ENCODE measurements at regions not wholly inside any gene's neighbourhood (a gene's known extent, or its start where the extent isn't known, plus 50 kb on each side); places are given as distances from the start of the nearest gene placed in this dataset.

GRCh38 chr21:21713651-21714180, 715.5 kb downstream of the NCAM2 start (continued):
- TF ChIP-seq EP300 (IDR thresholded peaks at IDR 0.05; ENCODE audit: borderline replicate concordance in 1 of 2, low read depth in 1 of 2, low read length in 1 of 2) (no peak), MEF2A (IDR thresholded peaks at IDR 0.05; ENCODE audit: borderline replicate concordance, low read depth) (no peak), MXI1 (IDR thresholded peaks at IDR 0.05; ENCODE audit: low read depth, low read length) (no peak), CTCF (IDR thresholded peaks at IDR 0.05) (no peak), RFX5 (IDR thresholded peaks at IDR 0.05; ENCODE audit: low read length) (no peak)

DNA sequence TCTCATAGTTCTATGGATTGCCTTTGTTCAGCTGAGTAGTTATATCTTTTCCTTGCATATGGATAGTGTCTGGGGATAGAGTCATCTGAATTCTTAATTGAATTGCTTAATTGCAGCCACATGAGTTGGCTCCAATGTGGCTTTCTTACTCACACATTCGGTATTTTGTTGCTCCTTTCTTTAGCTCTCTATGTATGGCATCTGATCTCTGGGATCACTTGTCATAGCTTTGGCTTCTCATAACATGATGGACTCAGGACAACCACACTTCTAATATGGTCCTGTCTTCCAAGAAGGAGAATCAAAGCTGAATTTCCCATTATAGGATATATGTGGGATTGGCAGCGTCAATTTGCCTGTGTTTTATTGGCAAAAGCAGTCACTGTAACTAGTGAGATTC, 716.2 kb downstream of the NCAM2 start:
- H4K20me1 ChIP-seq (ENCODE audit: insufficient read depth): no peaks in the 10 kb centered on the region
- no peaks in the 10 kb centered on the region for H3K79me2 ChIP-seq (ENCODE audit: insufficient read depth)
- ChIA-PET CTCF (no interaction called here), POLR2A (no interaction called here)
- no peaks in the 10 kb centered on the region for H3K27me3 ChIP-seq (ENCODE audit: insufficient read depth)
- no peak overlapping the region for H3K4me3 ChIP-seq (ENCODE audit: low read depth in 2 of 2, low read length in 1 of 2)
- H3K9me3 ChIP-seq: no peaks in the 10 kb centered on the region; the same call in 1 of the 2 replicates
- peak overlapping the region; percentile 38; the same call in 1 of the 2 replicates for H3K4me2 ChIP-seq
- peaks cover 0 to 45% of the 10 kb centered on the region in 2 experiments; a peak in 3 of 4 replicates for H3K4me1 ChIP-seq (ENCODE audit: control insufficient read depth in 1 of 2, insufficient read depth in 2 of 2, low read depth in 1 of 2, low read length in 1 of 2)
- peaks cover 50% of the 10 kb centered on the region for H3F3A ChIP-seq (replicated peaks; ENCODE audit: insufficient read depth)
- H3K9me2 ChIP-seq: no peaks in the 10 kb centered on the region
- 27% methylated on average over 2 of the region's 2 CpGs for WGBS (ENCODE audit: low lambda C conversion rate)
- peaks cover 0 to 6% of the 10 kb centered on the region in 2 experiments for H3K36me3 ChIP-seq (replicated peaks in 1 of 2; ENCODE audit: control insufficient read depth in 1 of 2, insufficient read depth in 2 of 2, low read length in 1 of 2)
- 0 out of 2 replicates have a peak overlapping the region, but pooled peaks have one; percentile 66 for H2AFZ ChIP-seq (ENCODE audit: low read depth)
- peak overlapping the region; percentile 82 to 93 for H3K27ac ChIP-seq (ENCODE audit: low read depth in 2 of 2, low read length in 1 of 2)
- no peak for DNase-seq
- H3K9ac ChIP-seq: peak overlapping the region; percentile 57
- TF ChIP-seq, protein P1, sequence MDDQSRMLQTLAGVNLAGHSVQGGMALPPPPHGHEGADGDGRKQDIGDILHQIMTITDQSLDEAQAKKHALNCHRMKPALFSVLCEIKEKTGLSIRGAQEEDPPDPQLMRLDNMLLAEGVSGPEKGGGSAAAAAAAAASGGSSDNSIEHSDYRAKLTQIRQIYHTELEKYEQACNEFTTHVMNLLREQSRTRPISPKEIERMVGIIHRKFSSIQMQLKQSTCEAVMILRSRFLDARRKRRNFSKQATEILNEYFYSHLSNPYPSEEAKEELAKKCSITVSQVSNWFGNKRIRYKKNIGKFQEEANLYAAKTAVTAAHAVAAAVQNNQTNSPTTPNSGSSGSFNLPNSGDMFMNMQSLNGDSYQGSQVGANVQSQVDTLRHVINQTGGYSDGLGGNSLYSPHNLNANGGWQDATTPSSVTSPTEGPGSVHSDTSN (IDR thresholded peaks at IDR 0.05): peak; percentile 77
- TF ChIP-seq GATA2 (CRISPR knock-in tag; IDR thresholded peaks at IDR 0.05): no peak
- TF ChIP-seq SMC3 (IDR thresholded peaks at IDR 0.05; ENCODE audit: low read depth, low read length): no peak
- TF ChIP-seq, protein P2, sequence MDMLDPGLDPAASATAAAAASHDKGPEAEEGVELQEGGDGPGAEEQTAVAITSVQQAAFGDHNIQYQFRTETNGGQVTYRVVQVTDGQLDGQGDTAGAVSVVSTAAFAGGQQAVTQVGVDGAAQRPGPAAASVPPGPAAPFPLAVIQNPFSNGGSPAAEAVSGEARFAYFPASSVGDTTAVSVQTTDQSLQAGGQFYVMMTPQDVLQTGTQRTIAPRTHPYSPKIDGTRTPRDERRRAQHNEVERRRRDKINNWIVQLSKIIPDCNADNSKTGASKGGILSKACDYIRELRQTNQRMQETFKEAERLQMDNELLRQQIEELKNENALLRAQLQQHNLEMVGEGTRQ (IDR thresholded peaks at IDR 0.05; ENCODE audit: borderline replicate concordance, low read depth, low read length): no peak
- no peak for TF ChIP-seq TAF1 (IDR thresholded peaks at IDR 0.05; ENCODE audit: borderline replicate concordance, low read depth, low read length)
- TF ChIP-seq CTCF (IDR thresholded peaks at IDR 0.05): no peak
- TF ChIP-seq FOSL2 (IDR thresholded peaks at IDR 0.05; ENCODE audit: borderline replicate concordance, low read depth): peak; percentile 77; the same call in 1 of the 2 replicates
- no peak for TF ChIP-seq MXI1 (IDR thresholded peaks at IDR 0.05; ENCODE audit: low read depth, low read length)
- TF ChIP-seq JUND (IDR thresholded peaks at IDR 0.05): peak; percentile 86
- TF ChIP-seq RCOR1 (IDR thresholded peaks at IDR 0.05; ENCODE audit: low read length): no peak
- TF ChIP-seq MEF2A (IDR thresholded peaks at IDR 0.05; ENCODE audit: borderline replicate concordance, low read depth): 0 out of 2 replicates have a peak, but pooled peaks have one; percentile 42
- TF ChIP-seq RFX5 (IDR thresholded peaks at IDR 0.05; ENCODE audit: low read length): no peak
- TF ChIP-seq POLR2AphosphoS5 (IDR thresholded peaks at IDR 0.05; ENCODE audit: low read depth, low read length): peak; percentile 67; the same call in 1 of the 2 replicates
- TF ChIP-seq MAX (IDR thresholded peaks at IDR 0.05; ENCODE audit: low read depth): peak; percentile 32; the same call in 1 of the 2 replicates
- peak; percentile 75; the same call in 1 of the 2 replicates for TF ChIP-seq RXRA (IDR thresholded peaks at IDR 0.05; ENCODE audit: borderline replicate concordance, low read depth)
- no peak for TF ChIP-seq RAD21 (IDR thresholded peaks at IDR 0.05; ENCODE audit: low read length)
- TF ChIP-seq ELF1 (IDR thresholded peaks at IDR 0.05): no peak
- TF ChIP-seq TCF12 (IDR thresholded peaks at IDR 0.05): peak; percentile 93
- TF ChIP-seq IRF3 (IDR thresholded peaks at IDR 0.05; ENCODE audit: low read depth, low read length): no peak
- TF ChIP-seq FOXM1 (IDR thresholded peaks at IDR 0.05; ENCODE audit: low read depth): peak; percentile 59; the same call in 1 of the 2 replicates
- TF ChIP-seq EZH2phosphoT487 (IDR thresholded peaks at IDR 0.05; ENCODE audit: borderline replicate concordance, low read depth): no peak
- no peak for TF ChIP-seq USF1 (IDR thresholded peaks at IDR 0.05; ENCODE audit: borderline replicate concordance, low read depth)
- peak; percentile 14 to 96; a peak in 2 of 4 replicates for TF ChIP-seq EP300 (IDR thresholded peaks at IDR 0.05; ENCODE audit: borderline replicate concordance in 1 of 2, low read depth in 1 of 2, low read length in 1 of 2)

Measured in SK-N-SH (cell line).